ENCODE measurements at regions not wholly inside any gene's neighbourhood (a gene's known extent, or its start where the extent isn't known, plus 50 kb on each side); places are given as distances from the start of the nearest gene placed in this dataset.

DNA sequence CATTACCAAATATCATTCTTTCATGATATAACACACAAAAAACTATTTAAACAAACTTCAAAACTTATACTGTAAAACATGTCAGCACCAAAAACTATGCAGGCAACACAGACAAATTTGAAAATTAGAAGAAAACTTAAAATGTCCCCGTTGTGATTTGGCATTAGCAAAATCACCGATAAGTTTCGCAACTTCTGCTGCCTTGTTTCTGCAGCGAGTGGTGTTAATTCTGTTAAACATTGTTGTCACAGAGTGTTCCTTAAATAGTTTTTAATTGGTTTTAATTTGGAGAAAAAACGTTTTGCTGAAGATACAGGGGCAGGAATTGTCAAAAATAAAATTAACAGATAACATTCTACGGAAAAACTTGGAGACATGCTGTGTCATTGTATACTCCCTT lies 160.6 kb downstream of the RPLP1 start:
- Histone ChIP-seq H3K79me2 (ENCODE audit: control insufficient read depth, insufficient read depth, low read length) (no peaks in the 10 kb centered on the region), H3K9ac (ENCODE audit: control insufficient read depth, extremely low read depth, insufficient read depth, low read length) (no peak overlapping the region), H2AFZ (ENCODE audit: control insufficient read depth, low read length) (no peak overlapping the region), H3K4me3 (ENCODE audit: control insufficient read depth in 2 of 3, extremely low read depth in 1 of 3, insufficient read depth in 2 of 3, low read depth in 1 of 3, low read length in 3 of 3) (no peak overlapping the region), H4K20me1 (ENCODE audit: control insufficient read depth, extremely low read depth, insufficient read depth, low read length) (no peaks in the 10 kb centered on the region), H3K27me3 (ENCODE audit: control insufficient read depth, extremely low read depth, insufficient read depth, low read length) (peaks cover 24% of the 10 kb centered on the region), H3K4me2 (ENCODE audit: control insufficient read depth, extremely low read depth, insufficient read depth, low read depth, low read length) (no peak overlapping the region), H3K36me3 (ENCODE audit: control insufficient read depth in 2 of 2, extremely low read depth in 1 of 2, insufficient read depth in 2 of 2, low read length in 2 of 2) (no peaks in the 10 kb centered on the region), H3K9me1 (ENCODE audit: control insufficient read depth, extremely low read depth, insufficient read depth, low read length) (no peaks in the 10 kb centered on the region), H3K9me3 (ENCODE audit: control insufficient read depth, low read depth, low read length) (no peaks in the 10 kb centered on the region), H3K4me1 (ENCODE audit: control insufficient read depth, extremely low read depth, insufficient read depth, low read length) (no peaks in the 10 kb centered on the region), H3K27ac (ENCODE audit: control insufficient read depth, insufficient read depth, low read length) (no peak overlapping the region)
- dilution Hi-C loops (cut with MboI; ENCODE audit: extremely low pct_ligation_motif_present, low sequenced_read_pairs) = no loop called here
- FAIRE-seq (no peak), DNase-seq (ENCODE audit: low read depth, low spot score) (no peak)
- TF ChIP-seq EZH2 (IDR thresholded peaks at IDR 0.05; ENCODE audit: low read length) = no peak
- TF ChIP-seq, protein P1, sequence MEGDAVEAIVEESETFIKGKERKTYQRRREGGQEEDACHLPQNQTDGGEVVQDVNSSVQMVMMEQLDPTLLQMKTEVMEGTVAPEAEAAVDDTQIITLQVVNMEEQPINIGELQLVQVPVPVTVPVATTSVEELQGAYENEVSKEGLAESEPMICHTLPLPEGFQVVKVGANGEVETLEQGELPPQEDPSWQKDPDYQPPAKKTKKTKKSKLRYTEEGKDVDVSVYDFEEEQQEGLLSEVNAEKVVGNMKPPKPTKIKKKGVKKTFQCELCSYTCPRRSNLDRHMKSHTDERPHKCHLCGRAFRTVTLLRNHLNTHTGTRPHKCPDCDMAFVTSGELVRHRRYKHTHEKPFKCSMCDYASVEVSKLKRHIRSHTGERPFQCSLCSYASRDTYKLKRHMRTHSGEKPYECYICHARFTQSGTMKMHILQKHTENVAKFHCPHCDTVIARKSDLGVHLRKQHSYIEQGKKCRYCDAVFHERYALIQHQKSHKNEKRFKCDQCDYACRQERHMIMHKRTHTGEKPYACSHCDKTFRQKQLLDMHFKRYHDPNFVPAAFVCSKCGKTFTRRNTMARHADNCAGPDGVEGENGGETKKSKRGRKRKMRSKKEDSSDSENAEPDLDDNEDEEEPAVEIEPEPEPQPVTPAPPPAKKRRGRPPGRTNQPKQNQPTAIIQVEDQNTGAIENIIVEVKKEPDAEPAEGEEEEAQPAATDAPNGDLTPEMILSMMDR (optimal IDR thresholded peaks at IDR 0.05 in 1 of 3, IDR thresholded peaks at IDR 0.05 in 1 of 3, conservative IDR thresholded peaks at IDR 0.05 in 1 of 3; ENCODE audit: extremely low read depth in 1 of 3, insufficient read depth in 2 of 3, low read length in 3 of 3) = no peak

- Histone ChIP-seq H3K79me2 (ENCODE audit: control insufficient read depth, insufficient read depth, low read length) (no peaks in the 10 kb centered on the region), H3K36me3 (ENCODE audit: control insufficient read depth in 2 of 2, extremely low read depth in 1 of 2, insufficient read depth in 2 of 2, low read length in 2 of 2) (no peaks in the 10 kb centered on the region), H3K4me1 (ENCODE audit: control insufficient read depth, extremely low read depth, insufficient read depth, low read length) (no peaks in the 10 kb centered on the region), H3K27ac (ENCODE audit: control insufficient read depth, insufficient read depth, low read length) (no peak overlapping the region), H3K9me1 (ENCODE audit: control insufficient read depth, extremely low read depth, insufficient read depth, low read length) (no peaks in the 10 kb centered on the region), H3K4me3 (ENCODE audit: control insufficient read depth in 2 of 3, extremely low read depth in 1 of 3, insufficient read depth in 2 of 3, low read depth in 1 of 3, low read length in 3 of 3) (no peak overlapping the region), H2AFZ (ENCODE audit: control insufficient read depth, low read length) (no peak overlapping the region), H3K9ac (ENCODE audit: control insufficient read depth, extremely low read depth, insufficient read depth, low read length) (no peak overlapping the region), H3K4me2 (ENCODE audit: control insufficient read depth, extremely low read depth, insufficient read depth, low read depth, low read length) (no peak overlapping the region), H3K27me3 (ENCODE audit: control insufficient read depth, extremely low read depth, insufficient read depth, low read length) (peaks cover 18% of the 10 kb centered on the region), H3K9me3 (ENCODE audit: control insufficient read depth, low read depth, low read length) (no peaks in the 10 kb centered on the region), H4K20me1 (ENCODE audit: control insufficient read depth, extremely low read depth, insufficient read depth, low read length) (no peaks in the 10 kb centered on the region)
- FAIRE-seq = no peak
- no peak for TF ChIP-seq EZH2 (IDR thresholded peaks at IDR 0.05; ENCODE audit: low read length)
- TF ChIP-seq, protein P1 (optimal IDR thresholded peaks at IDR 0.05 in 1 of 3, IDR thresholded peaks at IDR 0.05 in 1 of 3, conservative IDR thresholded peaks at IDR 0.05 in 1 of 3; ENCODE audit: extremely low read depth in 1 of 3, insufficient read depth in 2 of 3, low read length in 3 of 3) = no peak
- dilution Hi-C loops (cut with MboI; ENCODE audit: extremely low pct_ligation_motif_present, low sequenced_read_pairs) = no loop called here
- no peak for DNase-seq (ENCODE audit: low read depth, low spot score)
Measured at GRCh38 chr15:69613988-69614387, 161.4 kb downstream of the RPLP1 start.

All from keratinocyte (primary cell).